D721Med (cell line): ENCODE measurements at regions not wholly inside any gene's neighbourhood (a gene's known extent, or its start where the extent isn't known, plus 50 kb on each side); places are given as distances from the start of the nearest gene placed in this dataset.

ENCODE experiments used
- DNase-seq: peaks from one replicate; pipeline ENCODE4 v3.0.0; 2011; ENCODE audit warnings: low spot score; ENCODE audit not compliant: insufficient read length
- FAIRE-seq: peaks from 2 replicates; lab custom pipeline; 2011; peaks lifted over from hg19 to GRCh38; lab: Jason Lieb, UNC
- CTCF ChIP-seq: IDR thresholded peaks from 2 replicates; pipeline ENCODE4 v1.5.1; 2012; ENCODE audit warnings: mild to moderate bottlenecking, control low read depth; ENCODE audit not compliant: insufficient read depth; ENCODE audit errors: missing control alignments

- DNase-seq (no peak), FAIRE-seq (no peak)
- no peak for TF ChIP-seq CTCF
Measured at GRCh38 chr12:93957870-93958269, 190.5 kb upstream of the PLXNC1 start.

GRCh38 chr12:93959657-93960056 lies 188.7 kb upstream of the PLXNC1 start:
- DNase-seq: no peak
- TF ChIP-seq CTCF: no peak
- FAIRE-seq: no peak

- DNase-seq (no peak), FAIRE-seq (no peak)
- TF ChIP-seq CTCF: no peak
Measured at GRCh38 chr12:93960521-93960920, 187.9 kb upstream of the PLXNC1 start.

- no peak for TF ChIP-seq CTCF
- no peak for FAIRE-seq
Measured at GRCh38 chr12:93962336-93962735, 186.0 kb upstream of the PLXNC1 start.

GRCh38 chr12:93964936-93965335 lies 183.4 kb upstream of the PLXNC1 start:
- no peak for TF ChIP-seq CTCF
- FAIRE-seq: no peak
- DNase-seq: no peak

More at GRCh38 chr12:93962336-93962735, 186.0 kb upstream of the PLXNC1 start:
- DNase-seq: no peak

GRCh38 chr12:93966516-93967133 lies 181.8 kb upstream of the PLXNC1 start:
- DNase-seq (no peak), FAIRE-seq (no peak)
- TF ChIP-seq CTCF: no peak

- FAIRE-seq: no peak
- DNase-seq: no peak
- no peak for TF ChIP-seq CTCF
Measured at GRCh38 chr12:93967454-93967853, 180.9 kb upstream of the PLXNC1 start.
